WTC11 (cell line): ENCODE measurements at regions not wholly inside any gene's neighbourhood (a gene's known extent, or its start where the extent isn't known, plus 50 kb on each side); places are given as distances from the start of the nearest gene placed in this dataset.

Experiments
- ATAC-seq: fragments of 200-7000 bp; cut with Tn5 transposase; 2 replicates; pipeline ENCODE4 v1.10.0; 2021; ENCODE audit warnings: mild to moderate bottlenecking, moderate library complexity
- CTCF ChIA-PET: fragments of 300-600 bp; sonication (Branson Sonifier 250); formaldehyde crosslinking; loops from one replicate; lab custom pipeline; 2021; ENCODE audit warnings: antibody characterized with exemption; lab: Charles Lee
- POLR2A ChIA-PET: fragments of 350-600 bp; sonication (Branson Sonifier 250); formaldehyde crosslinking; loops from one replicate; lab custom pipeline; 2021; ENCODE audit warnings: antibody characterized with exemption; lab: Charles Lee
- DNase-seq: peaks from one replicate; pipeline ENCODE4 v3.0.0; 2021; ENCODE audit warnings: low spot score
- H3K27ac Mint-ChIP-seq: 2 replicates; pipeline ENCODE4 v1.8.0; 2021; ENCODE audit warnings: mixed read lengths
- H3K27me3 Mint-ChIP-seq: 2 replicates; pipeline ENCODE4 v1.8.0; 2021; ENCODE audit warnings: low read depth, mild to moderate bottlenecking, moderate library complexity, mixed read lengths
- H3K36me3 Mint-ChIP-seq: 2 replicates; pipeline ENCODE4 v1.8.0; 2021; ENCODE audit warnings: mixed read lengths
- H3K4me1 Mint-ChIP-seq: 2 replicates; pipeline ENCODE4 v1.8.0; 2022; ENCODE audit warnings: mixed read lengths
- H3K4me3 Mint-ChIP-seq: 2 replicates; pipeline ENCODE4 v1.8.0; 2021; ENCODE audit warnings: mild to moderate bottlenecking, moderate library complexity, mixed read lengths
- H3K9me3 Mint-ChIP-seq: 2 replicates; pipeline ENCODE4 v1.8.0; 2021; ENCODE audit warnings: mixed read lengths
- ETV6 ChIP-seq: sonication (generic); formaldehyde crosslinking; IDR thresholded peaks from 2 replicates; pipeline ENCODE4 v1.8.1; 2022; ENCODE audit warnings: mild to moderate bottlenecking, missing genetic modification reagents
- FOXJ3 ChIP-seq: sonication (generic); formaldehyde crosslinking; IDR thresholded peaks from 2 replicates; pipeline ENCODE4 v1.9.0; 2021; ENCODE audit warnings: missing genetic modification reagents, mild to moderate bottlenecking, borderline replicate concordance
- GRHL2 ChIP-seq: fragments of 250-450 bp; sonication (Bioruptor Pico); IDR thresholded peaks from 2 replicates; pipeline ENCODE4 v1.8.0; 2022; ENCODE audit warnings: mild to moderate bottlenecking, moderate library complexity; ENCODE audit not compliant: insufficient replicate concordance, severe bottlenecking
- KAT7 ChIP-seq: sonication (generic); formaldehyde crosslinking; IDR thresholded peaks from 2 replicates; pipeline ENCODE4 v1.8.1; 2023; ENCODE audit warnings: missing genetic modification reagents, mild to moderate bottlenecking, borderline replicate concordance
- NFATC4 ChIP-seq: fragments of 250-450 bp; sonication (Bioruptor Pico); IDR thresholded peaks from 2 replicates; pipeline ENCODE4 v1.9.0; 2021; ENCODE audit warnings: mild to moderate bottlenecking
- NFYB ChIP-seq: sonication (generic); formaldehyde crosslinking; conservative IDR thresholded peaks from 2 replicates; pipeline ENCODE4 v1.8.0; 2022; ENCODE audit warnings: low read depth, missing genetic modification reagents
- NR1H2 ChIP-seq: sonication (generic); formaldehyde crosslinking; IDR thresholded peaks from 2 replicates; pipeline ENCODE4 v1.9.0; 2021; ENCODE audit warnings: mild to moderate bottlenecking, moderate library complexity, missing genetic modification reagents
- OVOL2 ChIP-seq: fragments of 250-450 bp; sonication (Bioruptor Pico); IDR thresholded peaks from 2 replicates; pipeline ENCODE4 v1.9.0; 2021; ENCODE audit warnings: mild to moderate bottlenecking, borderline replicate concordance
- RORB ChIP-seq: fragments of 250-450 bp; sonication (Bioruptor Pico); IDR thresholded peaks from 2 replicates; pipeline ENCODE4 v1.9.0; 2021; ENCODE audit warnings: mild to moderate bottlenecking
- TEAD1 ChIP-seq: sonication (generic); formaldehyde crosslinking; IDR thresholded peaks from 2 replicates; pipeline ENCODE4 v1.8.0; 2022; ENCODE audit warnings: mild to moderate bottlenecking, missing genetic modification reagents
- TP53 ChIP-seq: sonication (generic); formaldehyde crosslinking; IDR thresholded peaks from 2 replicates; pipeline ENCODE4 v1.8.1; 2023; ENCODE audit warnings: mild to moderate bottlenecking, missing genetic modification reagents
- ZNF232 ChIP-seq: sonication (generic); formaldehyde crosslinking; IDR thresholded peaks from 2 replicates; pipeline ENCODE4 v1.8.0; 2022; ENCODE audit warnings: mild to moderate bottlenecking, missing genetic modification reagents
- ZNF263 ChIP-seq: sonication (generic); formaldehyde crosslinking; IDR thresholded peaks from 2 replicates; pipeline ENCODE4 v1.8.1; 2022; ENCODE audit warnings: low read depth, mild to moderate bottlenecking, moderate library complexity, missing genetic modification reagents
- ZNF423 ChIP-seq: fragments of 250-450 bp; sonication (Bioruptor Pico); IDR thresholded peaks from 2 replicates; pipeline ENCODE4 v2.1.2; 2022; ENCODE audit warnings: mild to moderate bottlenecking, moderate library complexity
- TF ChIP-seq, protein P1 (sequence below): fragments of 250-450 bp; sonication (Bioruptor Pico); IDR thresholded peaks from 2 replicates; pipeline ENCODE4 v1.9.0; 2021; ENCODE audit warnings: moderate library complexity, mild to moderate bottlenecking, inconsistent platforms, borderline replicate concordance
- TF ChIP-seq, protein P2 (sequence below): sonication (generic); formaldehyde crosslinking; IDR thresholded peaks from 2 replicates; pipeline ENCODE4 v1.8.1; 2023; ENCODE audit warnings: mild to moderate bottlenecking, missing genetic modification reagents, moderate library complexity
- TF ChIP-seq, protein P3 (sequence below): sonication (generic); formaldehyde crosslinking; IDR thresholded peaks from 2 replicates; pipeline ENCODE4 v1.8.1; 2022; ENCODE audit warnings: low read depth, missing genetic modification reagents, borderline replicate concordance
- TF ChIP-seq, protein P4 (sequence below): fragments of 250-450 bp; sonication (Bioruptor Pico); IDR thresholded peaks from 2 replicates; pipeline ENCODE4 v1.9.0; 2021; ENCODE audit warnings: mild to moderate bottlenecking, borderline replicate concordance
- TF ChIP-seq, protein P5 (sequence below): sonication (generic); formaldehyde crosslinking; IDR thresholded peaks from 2 replicates; pipeline ENCODE4 v1.8.0; 2023; ENCODE audit warnings: missing genetic modification reagents, mild to moderate bottlenecking, borderline replicate concordance

DNA sequence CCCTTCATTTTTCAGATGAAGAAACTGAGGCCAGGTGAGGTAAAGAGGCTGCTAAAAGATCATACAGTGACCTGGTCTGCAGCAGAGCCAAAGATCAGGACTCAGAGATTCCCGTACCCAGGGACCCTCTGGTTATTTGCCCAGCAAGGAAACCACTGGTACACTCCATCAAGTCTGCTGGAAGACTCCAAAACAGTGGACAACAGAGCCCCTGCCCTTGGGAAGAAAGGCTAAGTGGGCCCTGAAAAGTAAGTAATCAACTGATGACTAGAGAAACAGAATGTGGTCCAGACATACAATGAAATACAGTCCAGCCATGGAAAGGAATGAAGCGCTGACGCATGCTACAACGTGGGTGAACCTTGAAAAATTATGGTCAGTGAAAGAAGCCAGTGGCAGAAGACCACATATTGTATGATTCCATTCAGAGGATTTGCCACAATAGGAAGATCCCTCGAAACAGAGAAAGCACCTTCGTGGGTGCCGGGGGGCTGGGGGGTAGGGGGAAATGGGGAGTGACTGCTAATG, 106.4 kb downstream of the ETS2 start:
- no peak overlapping the region for H3K27ac Mint-ChIP-seq
- TF ChIP-seq ZNF423 (CRISPR knock-in tag) (no peak), RORB (CRISPR knock-in tag) (no peak), KAT7 (CRISPR knock-in tag) (no peak), ZNF263 (no peak), TP53 (no peak), OVOL2 (CRISPR knock-in tag) (no peak), ZNF232 (no peak)
- TF ChIP-seq, protein P1, sequence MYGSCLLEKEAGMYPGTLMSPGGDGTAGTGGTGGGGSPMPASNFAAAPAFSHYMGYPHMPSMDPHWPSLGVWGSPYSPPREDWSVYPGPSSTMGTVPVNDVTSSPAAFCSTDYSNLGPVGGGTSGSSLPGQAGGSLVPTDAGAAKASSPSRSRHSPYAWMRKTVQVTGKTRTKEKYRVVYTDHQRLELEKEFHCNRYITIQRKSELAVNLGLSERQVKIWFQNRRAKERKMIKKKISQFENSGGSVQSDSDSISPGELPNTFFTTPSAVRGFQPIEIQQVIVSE (CRISPR knock-in tag): no peak
- TF ChIP-seq, protein P2, sequence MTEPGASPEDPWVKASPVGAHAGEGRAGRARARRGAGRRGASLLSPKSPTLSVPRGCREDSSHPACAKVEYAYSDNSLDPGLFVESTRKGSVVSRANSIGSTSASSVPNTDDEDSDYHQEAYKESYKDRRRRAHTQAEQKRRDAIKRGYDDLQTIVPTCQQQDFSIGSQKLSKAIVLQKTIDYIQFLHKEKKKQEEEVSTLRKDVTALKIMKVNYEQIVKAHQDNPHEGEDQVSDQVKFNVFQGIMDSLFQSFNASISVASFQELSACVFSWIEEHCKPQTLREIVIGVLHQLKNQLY (CRISPR knock-in tag): no peak
- ChIA-PET POLR2A (no interaction called here), CTCF (no interaction called here)
- no peaks in the 10 kb centered on the region for H3K9me3 Mint-ChIP-seq
- no peak for DNase-seq
- H3K4me1 Mint-ChIP-seq: peaks cover 29% of the 10 kb centered on the region
- H3K36me3 Mint-ChIP-seq: no peaks in the 10 kb centered on the region
- peaks cover 14% of the 10 kb centered on the region for H3K27me3 Mint-ChIP-seq
- ATAC-seq: no peak
- H3K4me3 Mint-ChIP-seq: no peak overlapping the region

DNA sequence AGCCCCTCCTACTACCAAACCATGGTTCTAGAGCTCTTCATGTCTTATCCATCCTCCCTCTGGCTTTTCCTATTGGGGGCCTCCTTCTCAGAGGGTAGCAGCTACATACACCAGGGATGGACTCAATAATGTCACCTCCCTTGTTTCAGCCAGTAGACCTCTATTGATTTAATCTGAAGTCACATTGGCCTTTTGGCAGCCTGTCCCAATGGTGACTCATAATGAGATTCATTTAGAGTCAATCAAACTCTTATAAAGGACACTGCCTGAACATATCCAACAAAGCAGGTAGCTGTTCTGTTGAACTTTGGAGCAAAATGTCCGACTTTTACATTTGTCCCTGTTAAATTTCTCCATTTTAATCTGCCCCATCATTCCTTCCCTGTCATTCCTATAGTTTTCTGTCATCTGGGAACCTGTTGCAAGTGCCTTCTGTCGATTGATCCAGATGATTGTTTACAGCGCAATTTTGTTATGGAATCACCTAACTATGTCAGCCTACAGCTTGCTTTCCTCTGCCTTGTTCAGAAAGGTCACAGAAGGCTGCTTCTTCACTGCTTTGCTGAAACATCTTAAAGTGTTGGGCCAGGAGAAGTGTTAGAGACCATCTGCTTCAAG, 105.9 kb downstream of the ETS2 start:
- H3K27ac Mint-ChIP-seq: no peak overlapping the region
- CTCF ChIA-PET: no interaction called here
- no peaks in the 10 kb centered on the region for H3K36me3 Mint-ChIP-seq
- POLR2A ChIA-PET: no interaction called here
- H3K4me1 Mint-ChIP-seq: peaks cover 30% of the 10 kb centered on the region
- H3K9me3 Mint-ChIP-seq: no peaks in the 10 kb centered on the region
- DNase-seq (no peak), ATAC-seq (no peak)
- TF ChIP-seq OVOL2 (CRISPR knock-in tag): no peak
- TF ChIP-seq NR1H2: no peak
- TF ChIP-seq TEAD1 (CRISPR knock-in tag): no peak
- no peak for TF ChIP-seq GRHL2 (CRISPR knock-in tag)
- no peak for TF ChIP-seq ETV6 (CRISPR knock-in tag)
- H3K27me3 Mint-ChIP-seq: peaks cover 14% of the 10 kb centered on the region
- H3K4me3 Mint-ChIP-seq: no peak overlapping the region

DNA sequence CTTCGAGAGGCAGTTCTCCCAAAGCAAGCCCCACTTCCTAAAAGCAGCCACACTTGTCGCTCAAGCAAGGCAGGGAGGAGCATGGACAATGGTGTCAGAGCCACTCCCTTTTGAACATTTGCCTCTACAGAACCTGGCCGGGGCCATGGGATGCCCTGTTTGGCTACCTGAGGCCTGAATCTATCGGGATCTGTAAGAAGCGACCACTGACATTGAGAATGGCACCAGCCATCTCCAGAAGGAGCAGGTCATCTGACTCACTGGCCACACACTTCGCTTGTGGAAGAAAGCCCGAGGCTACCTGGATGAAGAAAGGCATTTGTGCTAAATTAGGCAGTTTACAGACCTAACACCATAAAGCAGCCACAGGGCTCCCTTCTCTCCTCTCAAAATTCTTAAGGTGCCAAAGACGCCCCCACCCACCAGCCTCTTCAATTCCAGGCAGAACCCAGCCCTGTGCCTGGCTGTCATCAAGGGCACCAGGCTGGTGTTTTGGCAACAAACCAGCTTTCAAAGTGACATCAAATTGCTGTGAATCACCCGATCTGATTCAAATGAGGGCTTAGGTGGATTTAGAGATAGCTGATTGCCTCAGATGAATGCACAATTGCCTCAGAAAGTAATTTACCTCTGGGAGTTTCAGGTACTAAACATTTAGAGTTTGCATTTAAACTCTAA, 104.8 kb downstream of the ETS2 start:
- H3K9me3 Mint-ChIP-seq: no peaks in the 10 kb centered on the region
- CTCF ChIA-PET: no interaction called here
- no peaks in the 10 kb centered on the region for H3K36me3 Mint-ChIP-seq
- no peak for ATAC-seq
- POLR2A ChIA-PET: no interaction called here
- H3K4me1 Mint-ChIP-seq: peaks cover 22% of the 10 kb centered on the region
- H3K27me3 Mint-ChIP-seq: peaks cover 14% of the 10 kb centered on the region
- no peak overlapping the region for H3K4me3 Mint-ChIP-seq
- DNase-seq: no peak
- H3K27ac Mint-ChIP-seq: no peak overlapping the region
- TF ChIP-seq FOXJ3 (CRISPR knock-in tag) (no peak), NFATC4 (CRISPR knock-in tag) (no peak), NFYB (CRISPR knock-in tag) (no peak)
- TF ChIP-seq, protein P3, sequence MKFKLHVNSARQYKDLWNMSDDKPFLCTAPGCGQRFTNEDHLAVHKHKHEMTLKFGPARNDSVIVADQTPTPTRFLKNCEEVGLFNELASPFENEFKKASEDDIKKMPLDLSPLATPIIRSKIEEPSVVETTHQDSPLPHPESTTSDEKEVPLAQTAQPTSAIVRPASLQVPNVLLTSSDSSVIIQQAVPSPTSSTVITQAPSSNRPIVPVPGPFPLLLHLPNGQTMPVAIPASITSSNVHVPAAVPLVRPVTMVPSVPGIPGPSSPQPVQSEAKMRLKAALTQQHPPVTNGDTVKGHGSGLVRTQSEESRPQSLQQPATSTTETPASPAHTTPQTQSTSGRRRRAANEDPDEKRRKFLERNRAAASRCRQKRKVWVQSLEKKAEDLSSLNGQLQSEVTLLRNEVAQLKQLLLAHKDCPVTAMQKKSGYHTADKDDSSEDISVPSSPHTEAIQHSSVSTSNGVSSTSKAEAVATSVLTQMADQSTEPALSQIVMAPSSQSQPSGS (CRISPR knock-in tag): no peak
- TF ChIP-seq, protein P4, sequence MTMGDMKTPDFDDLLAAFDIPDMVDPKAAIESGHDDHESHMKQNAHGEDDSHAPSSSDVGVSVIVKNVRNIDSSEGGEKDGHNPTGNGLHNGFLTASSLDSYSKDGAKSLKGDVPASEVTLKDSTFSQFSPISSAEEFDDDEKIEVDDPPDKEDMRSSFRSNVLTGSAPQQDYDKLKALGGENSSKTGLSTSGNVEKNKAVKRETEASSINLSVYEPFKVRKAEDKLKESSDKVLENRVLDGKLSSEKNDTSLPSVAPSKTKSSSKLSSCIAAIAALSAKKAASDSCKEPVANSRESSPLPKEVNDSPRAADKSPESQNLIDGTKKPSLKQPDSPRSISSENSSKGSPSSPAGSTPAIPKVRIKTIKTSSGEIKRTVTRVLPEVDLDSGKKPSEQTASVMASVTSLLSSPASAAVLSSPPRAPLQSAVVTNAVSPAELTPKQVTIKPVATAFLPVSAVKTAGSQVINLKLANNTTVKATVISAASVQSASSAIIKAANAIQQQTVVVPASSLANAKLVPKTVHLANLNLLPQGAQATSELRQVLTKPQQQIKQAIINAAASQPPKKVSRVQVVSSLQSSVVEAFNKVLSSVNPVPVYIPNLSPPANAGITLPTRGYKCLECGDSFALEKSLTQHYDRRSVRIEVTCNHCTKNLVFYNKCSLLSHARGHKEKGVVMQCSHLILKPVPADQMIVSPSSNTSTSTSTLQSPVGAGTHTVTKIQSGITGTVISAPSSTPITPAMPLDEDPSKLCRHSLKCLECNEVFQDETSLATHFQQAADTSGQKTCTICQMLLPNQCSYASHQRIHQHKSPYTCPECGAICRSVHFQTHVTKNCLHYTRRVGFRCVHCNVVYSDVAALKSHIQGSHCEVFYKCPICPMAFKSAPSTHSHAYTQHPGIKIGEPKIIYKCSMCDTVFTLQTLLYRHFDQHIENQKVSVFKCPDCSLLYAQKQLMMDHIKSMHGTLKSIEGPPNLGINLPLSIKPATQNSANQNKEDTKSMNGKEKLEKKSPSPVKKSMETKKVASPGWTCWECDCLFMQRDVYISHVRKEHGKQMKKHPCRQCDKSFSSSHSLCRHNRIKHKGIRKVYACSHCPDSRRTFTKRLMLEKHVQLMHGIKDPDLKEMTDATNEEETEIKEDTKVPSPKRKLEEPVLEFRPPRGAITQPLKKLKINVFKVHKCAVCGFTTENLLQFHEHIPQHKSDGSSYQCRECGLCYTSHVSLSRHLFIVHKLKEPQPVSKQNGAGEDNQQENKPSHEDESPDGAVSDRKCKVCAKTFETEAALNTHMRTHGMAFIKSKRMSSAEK (CRISPR knock-in tag): no peak
- TF ChIP-seq, protein P5, sequence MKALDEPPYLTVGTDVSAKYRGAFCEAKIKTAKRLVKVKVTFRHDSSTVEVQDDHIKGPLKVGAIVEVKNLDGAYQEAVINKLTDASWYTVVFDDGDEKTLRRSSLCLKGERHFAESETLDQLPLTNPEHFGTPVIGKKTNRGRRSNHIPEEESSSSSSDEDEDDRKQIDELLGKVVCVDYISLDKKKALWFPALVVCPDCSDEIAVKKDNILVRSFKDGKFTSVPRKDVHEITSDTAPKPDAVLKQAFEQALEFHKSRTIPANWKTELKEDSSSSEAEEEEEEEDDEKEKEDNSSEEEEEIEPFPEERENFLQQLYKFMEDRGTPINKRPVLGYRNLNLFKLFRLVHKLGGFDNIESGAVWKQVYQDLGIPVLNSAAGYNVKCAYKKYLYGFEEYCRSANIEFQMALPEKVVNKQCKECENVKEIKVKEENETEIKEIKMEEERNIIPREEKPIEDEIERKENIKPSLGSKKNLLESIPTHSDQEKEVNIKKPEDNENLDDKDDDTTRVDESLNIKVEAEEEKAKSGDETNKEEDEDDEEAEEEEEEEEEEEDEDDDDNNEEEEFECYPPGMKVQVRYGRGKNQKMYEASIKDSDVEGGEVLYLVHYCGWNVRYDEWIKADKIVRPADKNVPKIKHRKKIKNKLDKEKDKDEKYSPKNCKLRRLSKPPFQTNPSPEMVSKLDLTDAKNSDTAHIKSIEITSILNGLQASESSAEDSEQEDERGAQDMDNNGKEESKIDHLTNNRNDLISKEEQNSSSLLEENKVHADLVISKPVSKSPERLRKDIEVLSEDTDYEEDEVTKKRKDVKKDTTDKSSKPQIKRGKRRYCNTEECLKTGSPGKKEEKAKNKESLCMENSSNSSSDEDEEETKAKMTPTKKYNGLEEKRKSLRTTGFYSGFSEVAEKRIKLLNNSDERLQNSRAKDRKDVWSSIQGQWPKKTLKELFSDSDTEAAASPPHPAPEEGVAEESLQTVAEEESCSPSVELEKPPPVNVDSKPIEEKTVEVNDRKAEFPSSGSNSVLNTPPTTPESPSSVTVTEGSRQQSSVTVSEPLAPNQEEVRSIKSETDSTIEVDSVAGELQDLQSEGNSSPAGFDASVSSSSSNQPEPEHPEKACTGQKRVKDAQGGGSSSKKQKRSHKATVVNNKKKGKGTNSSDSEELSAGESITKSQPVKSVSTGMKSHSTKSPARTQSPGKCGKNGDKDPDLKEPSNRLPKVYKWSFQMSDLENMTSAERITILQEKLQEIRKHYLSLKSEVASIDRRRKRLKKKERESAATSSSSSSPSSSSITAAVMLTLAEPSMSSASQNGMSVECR (CRISPR knock-in tag): no peak
